NCI-H510A treated with DMSO at 0.1 percent for 48 hours (cell line): ENCODE measurements at regions not wholly inside any gene's neighbourhood (a gene's known extent, or its start where the extent isn't known, plus 50 kb on each side); places are given as distances from the start of the nearest gene placed in this dataset.
"Not testable (repeated sequence)": the region's sequence is repeated elsewhere in the genome, so short reads cannot be mapped to it uniquely, and the experiment has no call there.

ENCODE experiments used
- DNase-seq: peaks from one replicate; lab custom pipeline; 2025; lab: John Stamatoyannopoulos, UW

- DNase-seq, result peak; percentile 3
These were observed 1109.5 kb downstream of the NSUN3 start for GRCh38 chr3:95172164-95172943.

GRCh38 chr3:95177096-95177495 is 1114.2 kb downstream of the NSUN3 start:
- DNase-seq, result no peak

DNA sequence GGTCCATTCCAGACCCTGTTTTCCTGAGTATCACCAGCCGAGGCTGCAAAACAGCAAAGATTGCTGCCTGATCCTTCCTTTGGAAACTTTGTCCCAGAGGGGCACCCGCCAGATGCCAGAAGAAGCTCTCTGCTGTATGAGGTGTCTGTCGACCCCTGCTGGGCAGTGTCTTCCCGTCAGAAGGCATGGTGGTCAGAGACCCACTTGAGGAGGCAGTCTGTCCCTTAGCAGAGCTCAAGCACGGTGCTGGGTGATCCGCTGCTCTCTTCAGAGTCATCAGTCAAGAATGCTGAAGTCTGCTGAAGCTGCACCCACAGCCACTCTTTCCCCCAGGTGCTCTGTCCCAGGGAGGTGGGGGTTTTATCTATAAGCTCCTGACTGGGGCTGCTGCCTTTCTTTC is 1121.2 kb downstream of the NSUN3 start:
- DNase-seq, result no peak

DNA sequence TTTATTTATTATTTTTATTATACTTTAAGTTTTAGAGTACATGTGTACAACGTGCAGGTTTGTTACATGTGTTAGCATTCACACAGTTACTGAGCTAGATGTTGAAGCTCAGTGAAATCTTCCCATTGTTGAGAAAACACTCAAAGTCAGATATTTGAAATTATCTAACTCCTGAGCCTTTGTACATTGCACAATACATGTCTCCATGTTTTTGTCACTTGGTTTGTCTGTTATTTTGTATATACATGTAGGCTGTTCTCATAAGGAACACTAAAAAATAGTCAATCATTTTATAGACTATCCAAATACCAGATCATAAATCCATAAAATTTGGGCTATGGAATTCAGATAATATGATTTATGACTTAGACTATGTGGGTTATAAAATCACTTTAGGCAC is 1126.5 kb downstream of the NSUN3 start:
- DNase-seq, result no peak

GRCh38 chr3:95197661-95198060 is 1134.8 kb downstream of the NSUN3 start:
- DNase-seq, result no peak

- DNase-seq, result no peak
These were observed 1137.5 kb downstream of the NSUN3 start for GRCh38 chr3:95200384-95200783.

DNA sequence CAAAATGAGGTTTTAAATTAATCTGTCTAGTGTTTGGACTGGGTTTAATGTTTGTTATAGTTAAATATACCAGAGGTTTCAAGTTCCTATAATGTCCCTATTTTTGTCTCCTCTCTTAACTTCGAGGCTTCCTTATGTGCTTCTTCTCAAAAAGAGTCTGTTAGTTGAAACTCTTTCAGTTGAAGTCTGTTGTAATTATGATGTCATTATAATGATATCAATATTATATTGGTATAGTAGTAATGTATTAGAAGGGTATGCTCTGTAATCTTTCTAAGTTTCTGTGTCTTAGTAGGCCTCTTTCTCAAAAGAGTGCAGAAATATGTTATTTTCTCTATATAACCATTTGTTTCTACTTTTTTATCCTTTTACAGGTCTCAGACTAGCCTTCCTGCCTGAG is 1148.0 kb downstream of the NSUN3 start:
- no peak for DNase-seq

DNA sequence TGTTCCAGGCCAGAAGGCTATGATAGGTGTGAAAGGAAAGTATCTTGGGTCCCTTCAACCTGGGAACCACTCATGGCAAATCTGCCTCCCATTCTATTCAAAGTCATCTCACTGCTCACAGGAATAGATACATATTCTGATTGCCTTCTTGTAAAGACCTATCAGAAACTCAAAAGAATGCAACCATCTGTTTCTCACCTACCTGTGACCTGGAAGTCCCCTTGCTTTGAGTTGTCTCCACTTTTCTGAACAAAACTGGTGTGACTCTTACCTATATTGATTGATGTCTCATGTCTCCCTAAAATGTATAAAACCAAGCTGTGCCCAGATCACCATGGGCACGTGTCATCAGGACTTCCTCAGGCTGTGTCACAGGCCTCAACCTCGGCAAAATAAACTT is 1149.3 kb downstream of the NSUN3 start:
- DNase-seq, result no peak

DNA sequence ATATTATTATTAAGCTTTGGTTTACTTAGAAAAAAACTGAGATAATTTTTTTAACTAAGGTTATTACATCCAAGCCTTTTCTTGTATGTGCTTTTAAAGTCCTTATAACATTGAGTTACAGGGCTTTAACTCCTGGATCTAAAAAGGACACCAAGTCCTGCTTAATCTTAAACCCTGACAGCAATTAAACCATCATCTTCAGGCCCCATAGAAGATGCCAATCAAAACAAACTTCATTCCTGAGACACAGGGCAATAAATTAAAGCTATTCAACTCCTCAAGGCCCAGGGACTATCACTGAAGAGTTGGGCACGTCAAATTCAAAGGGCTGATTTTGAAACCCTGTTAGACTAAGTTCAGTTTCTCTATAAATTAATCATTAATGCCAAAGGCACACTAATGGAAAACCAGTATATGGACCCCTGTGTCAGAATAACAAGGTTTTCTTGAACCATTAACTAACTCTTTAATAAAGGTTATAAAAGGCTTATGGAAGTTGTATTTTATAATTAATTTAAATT is 1152.6 kb downstream of the NSUN3 start:
- no peak for DNase-seq

DNA sequence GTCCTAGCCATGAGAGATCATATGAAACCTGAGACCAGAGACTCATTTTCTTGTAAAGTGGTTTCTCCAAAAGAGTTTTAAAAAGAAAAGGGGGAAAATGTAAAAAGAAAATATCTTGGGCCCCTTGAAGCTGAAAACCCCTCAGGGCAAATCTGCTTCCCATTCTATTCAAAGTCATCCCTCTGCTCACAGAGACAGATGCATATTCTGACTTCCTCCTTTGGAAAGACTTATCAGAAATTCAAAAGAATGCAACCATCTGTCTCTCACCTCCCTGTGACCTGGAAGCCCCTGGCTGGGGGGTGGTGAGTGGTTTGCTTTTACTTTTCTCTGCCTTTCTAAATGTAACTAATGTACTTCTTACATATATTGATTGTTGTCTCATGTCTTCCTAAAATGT is 1154.8 kb downstream of the NSUN3 start:
- DNase-seq, result no peak

- DNase-seq, result no peak
These were observed 1155.6 kb downstream of the NSUN3 start for GRCh38 chr3:95218484-95218883.

GRCh38 chr3:95226437-95226836 is 1163.6 kb downstream of the NSUN3 start:
- no peak for DNase-seq

GRCh38 chr3:95227092-95227491 is 1164.2 kb downstream of the NSUN3 start:
- no peak for DNase-seq

GRCh38 chr3:95228416-95228815 is 1165.6 kb downstream of the NSUN3 start:
- no peak for DNase-seq

DNA sequence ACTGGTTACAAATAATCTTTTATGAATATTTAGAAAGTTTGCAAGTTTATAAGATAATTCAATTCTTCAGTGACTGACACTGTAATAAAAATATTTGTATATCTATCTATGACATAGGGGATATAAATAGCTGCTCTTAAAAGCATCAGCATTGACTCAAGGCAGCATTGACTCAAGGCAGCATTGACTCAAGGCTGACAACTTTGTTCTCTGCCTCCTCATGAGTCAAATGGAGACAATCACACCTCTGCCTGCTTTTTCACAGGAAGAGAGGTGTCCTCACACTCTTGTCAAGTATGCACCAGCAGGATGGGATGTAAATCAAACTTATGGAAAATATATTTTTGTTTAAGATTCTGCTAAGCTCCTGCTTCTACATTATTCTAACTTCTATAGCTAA is 1173.1 kb downstream of the NSUN3 start:
- no peak for DNase-seq

DNA sequence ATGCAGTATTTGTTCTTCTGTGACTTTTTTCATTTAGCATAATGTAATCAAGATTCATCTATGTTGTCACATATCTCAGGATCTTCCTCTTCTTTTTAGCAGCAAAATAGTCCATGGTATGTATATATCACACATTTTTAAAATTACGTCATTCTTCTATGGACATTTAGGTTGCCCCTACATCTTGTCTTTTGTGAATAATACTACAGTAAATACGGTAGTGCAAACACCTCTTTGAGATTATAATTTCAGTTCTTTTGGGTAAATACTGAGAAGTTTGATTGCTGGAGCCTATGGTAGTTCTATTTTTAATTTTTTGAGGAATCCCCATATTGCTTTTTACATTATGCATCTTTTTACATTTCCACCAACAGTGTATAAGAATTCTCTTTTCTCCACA is 1174.9 kb downstream of the NSUN3 start:
- no peak for DNase-seq

GRCh38 chr3:95240395-95240794 is 1177.5 kb downstream of the NSUN3 start:
- DNase-seq, result no peak

GRCh38 chr3:95241256-95241655 is 1178.4 kb downstream of the NSUN3 start:
- DNase-seq, result not testable (repeated sequence)

GRCh38 chr3:95246413-95246812 is 1183.6 kb downstream of the NSUN3 start:
- DNase-seq, result no peak

DNA sequence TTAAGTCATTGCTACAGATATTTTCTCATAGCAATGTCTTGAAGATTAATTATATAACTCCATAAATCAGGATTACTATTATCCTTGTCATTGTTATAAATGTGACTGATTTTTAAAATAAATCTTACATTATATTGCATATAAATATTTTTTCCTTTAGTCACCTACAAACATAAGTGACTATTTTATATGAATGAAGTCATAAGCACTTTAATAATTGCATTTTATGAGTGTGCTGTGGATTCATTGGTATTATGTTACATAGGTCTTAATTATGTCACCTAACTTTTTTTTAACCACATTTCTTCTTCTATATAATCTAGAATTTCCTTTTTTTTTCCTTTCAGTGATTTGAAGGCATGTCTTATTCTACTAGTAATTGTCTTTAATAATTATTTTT is 1191.2 kb downstream of the NSUN3 start:
- DNase-seq, result no peak

GRCh38 chr3:95254758-95255157 is 1191.9 kb downstream of the NSUN3 start:
- no peak for DNase-seq

GRCh38 chr3:95265129-95265528 is 1202.3 kb downstream of the NSUN3 start:
- DNase-seq, result no peak

DNA sequence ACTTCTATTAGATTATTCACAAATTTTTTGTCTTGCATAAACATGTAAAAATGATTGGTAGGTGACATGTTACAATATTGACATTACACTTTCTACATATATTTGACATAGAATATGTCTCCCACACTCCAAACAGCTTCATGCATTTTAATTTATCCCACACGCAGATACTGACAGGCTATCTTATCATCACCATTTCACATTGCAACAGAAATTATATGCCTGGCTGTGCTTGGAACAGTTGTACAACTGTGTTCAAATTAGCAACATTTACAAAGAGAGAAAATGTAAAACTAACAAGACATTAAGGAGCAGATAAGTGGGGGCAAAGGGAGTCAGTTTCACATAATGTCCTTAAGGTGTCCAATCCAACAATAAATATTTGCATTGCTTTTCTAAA is 1208.5 kb downstream of the NSUN3 start:
- no peak for DNase-seq

DNA sequence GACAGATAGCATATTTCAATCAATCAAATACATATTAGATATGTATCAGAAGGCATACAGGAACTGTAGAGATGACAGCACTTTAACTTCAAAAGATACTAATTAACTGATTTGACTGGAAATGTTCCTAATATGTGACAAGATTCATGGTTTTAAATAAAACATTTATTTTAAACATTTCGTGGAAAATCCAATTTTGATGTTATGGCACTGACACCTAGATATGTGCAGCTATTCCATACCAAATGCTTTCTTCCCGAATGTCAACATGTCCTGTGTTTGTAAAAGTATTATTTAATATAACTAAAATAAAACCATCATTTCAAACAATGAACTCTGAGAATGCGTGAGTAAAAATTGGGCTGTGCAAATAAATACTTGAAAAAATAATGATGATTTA is 1209.3 kb downstream of the NSUN3 start:
- DNase-seq, result no peak
